ENCODE measurements at regions not wholly inside any gene's neighbourhood (a gene's known extent, or its start where the extent isn't known, plus 50 kb on each side); places are given as distances from the start of the nearest gene placed in this dataset.
"Not testable (repeated sequence)": the region's sequence is repeated elsewhere in the genome, so short reads cannot be mapped to it uniquely, and the experiment has no call there.

DNA sequence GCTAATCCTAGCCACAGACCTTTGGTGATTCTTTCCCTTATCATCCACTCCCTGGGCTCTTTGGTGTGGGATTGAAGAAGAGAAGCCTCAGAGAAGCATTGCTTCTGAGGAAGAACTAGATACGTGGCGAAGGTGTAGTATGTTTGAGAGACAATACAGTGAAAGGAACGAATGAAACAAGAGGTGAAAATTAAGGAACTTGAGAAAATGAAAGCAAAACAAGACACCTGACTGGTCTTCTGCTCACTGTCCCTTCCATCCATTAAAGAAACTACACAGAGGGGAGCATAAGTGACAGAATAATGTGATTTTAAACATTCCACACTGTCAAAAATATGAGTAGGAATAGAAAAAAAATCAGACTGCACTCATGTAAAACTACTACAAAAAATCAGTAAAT lies 219.6 kb upstream of the NPSR1 start:
- DNase-seq (ENCODE audit: low spot score), result no peak
- in situ Hi-C loops (cut with HindIII; ENCODE audit: low sequenced_read_pairs), result no loop called here

DNA sequence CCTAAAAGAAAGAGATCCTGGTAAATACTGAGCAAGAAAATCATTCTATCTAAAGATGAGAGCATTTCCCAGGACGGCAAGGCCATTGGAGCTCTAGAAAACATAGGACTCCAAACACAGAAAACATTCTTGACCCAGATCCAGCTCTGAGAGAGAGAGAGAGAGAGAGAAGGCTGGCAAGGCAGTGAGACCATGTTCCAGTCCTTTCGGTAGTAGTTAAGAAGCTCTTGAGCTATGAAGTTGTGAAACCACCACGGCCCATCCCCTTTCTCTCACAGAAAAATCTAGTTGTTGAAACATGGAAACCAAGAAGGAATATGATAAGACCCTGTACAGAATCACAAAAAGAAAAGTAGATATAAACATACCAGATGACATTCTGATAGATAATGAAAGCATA lies 212.4 kb upstream of the NPSR1 start:
- DNase-seq (ENCODE audit: low spot score), result no peak
- in situ Hi-C loops (cut with HindIII; ENCODE audit: low sequenced_read_pairs), result no loop called here

DNA sequence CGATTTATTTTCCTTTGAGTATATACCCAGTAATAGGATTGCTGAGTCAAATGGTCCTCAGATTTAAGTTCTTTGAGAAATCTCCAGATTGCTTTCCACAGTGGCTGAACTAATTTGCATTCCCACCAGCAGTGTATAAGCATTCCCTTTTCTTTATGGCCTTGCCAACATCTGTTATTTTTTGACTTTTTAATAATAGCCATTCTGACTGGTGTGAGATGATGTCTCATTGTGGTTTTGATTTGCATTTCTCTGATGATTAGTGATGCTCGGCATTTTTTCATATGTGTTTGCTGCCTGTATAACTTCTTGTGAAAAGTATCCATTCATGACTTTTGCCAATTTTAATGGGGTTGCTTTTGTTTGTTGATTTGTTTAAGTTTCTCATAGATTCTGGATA lies 209.5 kb upstream of the NPSR1 start:
- DNase-seq (ENCODE audit: low spot score); in situ Hi-C loops (cut with HindIII; ENCODE audit: low sequenced_read_pairs): not testable (repeated sequence)

DNA sequence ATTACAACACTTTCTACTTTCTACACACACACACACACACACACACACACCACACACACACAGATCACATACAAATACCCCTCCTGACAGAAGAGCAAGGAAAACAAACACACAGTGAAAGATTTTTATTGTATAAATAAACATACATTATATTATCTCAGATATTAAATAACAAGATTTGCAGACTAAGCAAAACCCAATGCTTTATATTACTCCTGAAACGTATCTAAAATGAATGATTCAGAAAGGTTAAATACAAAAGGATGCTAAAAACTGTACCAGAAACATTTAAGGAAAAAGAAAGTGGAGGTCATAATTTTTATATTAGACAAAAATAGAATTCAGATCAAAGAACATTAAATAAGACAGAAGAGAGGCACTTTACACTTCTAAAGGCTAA lies 208.3 kb upstream of the NPSR1 start:
- in situ Hi-C loops (cut with HindIII; ENCODE audit: low sequenced_read_pairs), result no loop called here
- DNase-seq (ENCODE audit: low spot score), result no peak

DNA sequence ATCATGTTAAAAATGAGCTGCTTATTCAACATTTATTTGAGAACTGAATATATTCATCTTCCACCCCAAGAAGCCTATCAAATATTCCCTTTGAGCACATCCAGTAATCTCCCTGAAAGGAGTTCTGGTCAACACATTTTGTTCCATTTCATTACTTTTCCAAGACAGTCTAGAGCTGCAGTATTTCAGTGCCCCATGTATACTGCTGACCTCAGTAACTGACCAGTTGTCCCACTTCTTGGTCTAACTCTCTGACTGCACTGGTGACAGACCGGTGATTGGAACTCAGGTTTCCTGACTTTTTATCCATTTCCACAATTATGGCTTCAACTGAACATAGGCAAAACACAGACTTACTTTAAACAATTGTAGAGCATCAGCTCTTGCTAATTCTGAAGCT lies 206.8 kb upstream of the NPSR1 start:
- in situ Hi-C loops (cut with HindIII; ENCODE audit: low sequenced_read_pairs), result no loop called here
- no peak for DNase-seq (ENCODE audit: low spot score)

DNA sequence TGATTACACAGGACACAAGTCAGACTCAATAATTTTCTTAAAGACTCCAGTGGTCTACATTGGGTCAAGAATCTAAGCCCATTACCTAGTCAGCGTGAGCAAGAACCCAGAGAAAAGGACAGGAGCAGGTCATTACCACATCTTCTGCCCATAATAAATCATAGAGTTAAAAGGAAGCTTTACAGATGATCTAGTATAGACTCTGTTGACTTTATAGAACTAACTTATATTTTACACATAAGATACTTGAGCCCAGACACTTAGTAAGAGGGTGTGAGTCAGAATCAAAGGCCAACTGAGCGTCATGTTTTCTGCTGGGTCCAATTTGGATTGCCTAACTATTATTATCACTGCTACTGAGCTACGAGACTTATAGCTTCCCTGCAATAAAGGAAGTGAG lies 206.1 kb upstream of the NPSR1 start:
- no peak for DNase-seq (ENCODE audit: low spot score)
- in situ Hi-C loops (cut with HindIII; ENCODE audit: low sequenced_read_pairs), result no loop called here

DNA sequence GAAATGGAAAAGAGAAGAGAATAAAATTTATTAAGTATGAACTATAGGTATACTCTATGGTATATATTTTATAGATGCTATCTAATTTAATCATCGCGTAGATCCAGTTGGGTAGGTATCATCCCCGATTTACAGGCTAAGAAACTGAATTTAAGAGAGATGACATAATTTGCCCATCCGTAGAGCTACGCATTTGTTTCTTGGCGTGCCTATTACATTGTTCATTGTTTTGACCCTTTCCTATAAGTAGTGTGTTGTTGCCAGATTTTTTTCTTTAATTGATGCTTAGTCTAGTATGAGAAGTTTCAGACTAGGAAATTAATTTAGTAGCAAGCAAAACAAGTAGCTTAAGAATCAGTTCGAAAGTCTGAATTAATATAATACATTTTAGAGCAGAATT lies 205.7 kb upstream of the NPSR1 start:
- in situ Hi-C loops (cut with HindIII; ENCODE audit: low sequenced_read_pairs), result no loop called here
- no peak for DNase-seq (ENCODE audit: low spot score)

DNA sequence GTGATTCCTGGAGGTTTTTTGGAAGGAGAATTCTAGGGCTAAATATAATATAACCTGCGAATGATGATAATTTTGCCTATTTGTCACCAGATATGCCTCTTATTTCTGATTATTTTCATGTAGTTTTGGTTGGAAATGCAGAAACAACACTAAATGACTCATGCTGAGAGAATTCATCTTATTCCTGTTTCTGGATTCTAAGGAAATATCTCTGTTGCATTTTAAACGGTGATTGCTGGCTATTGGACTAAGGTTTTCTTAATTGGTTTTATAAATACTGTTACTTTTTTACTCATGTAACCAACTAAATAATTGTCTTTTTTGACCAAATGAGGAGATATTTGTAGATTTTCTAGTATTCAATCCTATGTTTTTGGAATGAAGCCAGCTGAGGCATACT lies 204.9 kb upstream of the NPSR1 start:
- in situ Hi-C loops (cut with HindIII; ENCODE audit: low sequenced_read_pairs), result no loop called here
- DNase-seq (ENCODE audit: low spot score), result no peak

DNA sequence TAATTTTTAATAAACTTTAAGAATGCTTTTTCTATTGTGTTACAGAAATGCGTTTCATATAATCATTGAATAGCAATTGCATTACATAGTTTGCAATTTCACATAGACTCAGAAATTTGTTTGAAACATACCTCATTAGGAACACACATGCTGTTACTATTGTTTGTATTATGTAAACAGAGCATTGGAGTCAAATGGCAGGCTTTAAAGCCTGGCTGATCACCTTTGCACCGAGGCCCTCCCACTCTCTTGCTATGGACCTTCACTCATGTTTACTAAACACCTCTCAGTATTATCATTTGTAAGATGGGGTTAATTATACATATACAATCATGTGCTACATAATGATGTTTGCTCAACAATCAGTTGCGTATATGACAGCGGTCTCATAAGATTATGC lies 203.6 kb upstream of the NPSR1 start:
- in situ Hi-C loops (cut with HindIII; ENCODE audit: low sequenced_read_pairs), result no loop called here
- DNase-seq (ENCODE audit: low spot score), result no peak

DNA sequence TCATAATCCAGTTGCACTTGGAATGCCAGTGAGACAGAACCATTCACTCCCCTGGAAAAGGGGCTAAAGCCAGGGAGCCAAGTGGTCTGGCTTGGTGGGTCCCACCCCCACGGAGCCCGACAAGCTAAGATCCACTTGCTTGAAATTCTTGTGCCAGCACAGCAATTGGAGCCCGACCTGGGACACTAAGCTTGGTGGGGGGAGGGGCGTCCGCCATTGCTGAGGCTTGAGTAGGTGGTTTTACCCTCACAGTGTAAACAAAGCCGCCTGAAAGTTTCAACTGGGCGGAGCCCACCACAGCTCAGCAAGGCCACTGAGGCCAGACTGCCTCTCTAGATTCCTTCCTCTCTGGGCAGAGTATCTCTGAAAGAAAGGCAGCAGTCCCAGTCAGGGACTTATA lies 200.7 kb upstream of the NPSR1 start:
- DNase-seq (ENCODE audit: low spot score), result no peak
- in situ Hi-C loops (cut with HindIII; ENCODE audit: low sequenced_read_pairs), result no loop called here

DNA sequence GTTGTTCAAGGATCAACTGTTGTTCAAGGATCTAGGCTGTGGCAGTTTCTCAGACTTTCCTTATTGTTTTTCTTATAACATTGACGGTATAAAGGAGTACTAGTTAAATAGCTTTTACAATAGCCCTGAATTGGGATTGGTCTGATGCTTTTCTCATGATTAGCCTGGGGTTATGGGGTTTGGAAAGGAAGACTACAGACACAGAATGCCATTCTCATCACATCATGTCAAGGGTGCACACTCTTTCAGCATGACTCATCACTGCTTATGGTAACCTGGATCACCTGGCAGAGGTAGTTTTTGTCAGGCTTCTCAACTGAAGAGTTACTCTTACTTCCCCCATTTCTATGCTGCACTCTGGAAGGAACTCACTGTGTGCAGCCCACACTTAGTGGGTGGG lies 194.2 kb upstream of the NPSR1 start:
- in situ Hi-C loops (cut with HindIII; ENCODE audit: low sequenced_read_pairs), result no loop called here
- no peak for DNase-seq (ENCODE audit: low spot score)

DNA sequence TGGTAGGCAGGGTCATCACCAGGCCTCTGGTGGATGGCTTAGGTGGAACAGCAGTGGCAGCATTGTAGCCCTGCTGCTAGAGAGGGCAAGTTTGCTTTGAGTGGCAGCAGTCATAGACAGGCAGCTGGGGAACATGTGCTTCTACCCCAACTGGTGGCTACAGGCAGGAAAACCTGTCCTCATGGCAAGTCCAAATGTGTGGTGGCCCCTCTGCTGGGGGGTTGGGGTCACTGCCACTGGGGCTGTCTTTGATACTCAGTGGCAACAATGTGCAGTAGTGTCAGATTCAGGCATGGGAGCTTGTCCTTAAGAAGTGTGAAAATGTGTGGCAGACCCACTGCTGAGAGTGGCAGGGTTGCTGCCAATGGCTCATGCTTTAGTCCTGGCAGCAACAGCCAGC lies 186.2 kb upstream of the NPSR1 start:
- DNase-seq (ENCODE audit: low spot score), result no peak
- in situ Hi-C loops (cut with HindIII; ENCODE audit: low sequenced_read_pairs), result no loop called here

DNA sequence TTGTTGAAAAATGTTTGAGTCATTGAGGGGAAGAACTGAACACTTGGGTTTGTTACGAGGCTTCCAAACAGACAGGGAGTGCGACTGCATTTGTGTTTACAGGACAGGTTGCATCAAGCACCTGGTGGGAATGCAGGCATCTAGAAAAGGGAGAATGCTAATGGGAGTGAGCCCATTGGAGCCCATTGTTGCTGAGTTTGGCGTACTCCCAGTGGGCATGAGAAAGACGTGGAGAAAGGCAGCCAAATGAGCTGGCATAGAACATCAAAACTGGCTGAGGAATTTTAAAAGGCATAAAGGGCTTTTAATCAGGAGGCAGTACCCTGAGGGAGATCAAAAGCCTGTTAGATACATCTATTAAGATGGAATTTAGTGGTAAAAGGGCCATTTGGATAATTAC lies 171.6 kb upstream of the NPSR1 start:
- DNase-seq (ENCODE audit: low spot score), result peak; percentile 94
- in situ Hi-C loops (cut with HindIII; ENCODE audit: low sequenced_read_pairs), result no loop called here

DNA sequence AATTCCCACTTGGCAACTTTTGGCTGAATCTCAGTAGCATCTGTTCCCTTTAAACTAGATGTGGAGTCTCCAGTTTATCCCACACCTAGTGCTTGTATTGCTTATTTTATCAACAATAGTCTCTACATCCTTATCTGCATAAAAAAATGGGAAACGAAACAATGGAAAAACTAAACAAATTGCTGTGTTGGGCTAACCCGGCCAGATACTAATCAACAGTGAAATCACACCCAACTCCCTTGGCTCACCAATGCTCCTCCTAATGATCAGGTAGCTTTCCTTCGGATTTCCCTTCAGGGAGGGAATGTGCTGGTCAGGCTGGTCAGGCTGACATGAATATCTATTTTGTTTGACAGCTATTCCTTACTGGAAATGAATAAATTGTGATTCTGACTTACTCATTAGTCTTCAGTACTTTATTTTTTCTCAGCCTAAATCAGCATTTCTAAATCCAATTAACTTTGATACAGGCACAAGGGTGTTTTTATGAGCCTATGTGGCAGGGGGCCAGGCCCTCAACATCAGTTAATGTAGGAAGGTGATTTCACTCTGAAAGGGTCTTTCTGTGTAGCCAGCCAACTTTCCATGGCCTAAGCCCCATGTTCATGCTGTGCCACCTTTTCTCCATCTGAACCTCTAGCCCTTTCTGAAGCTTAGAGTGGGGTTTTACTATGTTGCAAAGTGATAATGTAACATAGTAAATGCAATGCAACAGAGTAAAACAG lies 170.5 kb upstream of the NPSR1 start:
- DNase-seq (ENCODE audit: low spot score), result peak; percentile 19
- in situ Hi-C loops (cut with HindIII; ENCODE audit: low sequenced_read_pairs), result no loop called here

DNA sequence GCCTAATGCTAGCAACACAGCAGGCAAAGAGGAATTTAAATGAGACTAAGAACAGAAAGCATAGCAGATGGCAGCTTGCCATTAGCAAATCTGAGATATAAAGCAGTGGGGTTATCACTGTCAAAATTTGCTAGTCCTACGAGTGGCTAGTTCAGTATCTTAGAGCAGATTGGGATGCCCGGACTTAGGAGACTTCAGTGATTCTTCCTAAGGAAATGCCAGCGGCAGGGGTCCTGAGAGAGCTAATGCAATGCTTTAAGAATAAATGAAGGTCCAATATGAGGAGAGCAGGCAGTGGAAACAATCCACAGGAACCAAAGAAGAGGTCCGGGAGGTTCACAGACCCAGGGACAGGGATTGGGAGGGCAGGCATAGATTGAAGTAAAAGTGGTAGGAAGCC lies 169.3 kb upstream of the NPSR1 start:
- DNase-seq (ENCODE audit: low spot score), result no peak
- in situ Hi-C loops (cut with HindIII; ENCODE audit: low sequenced_read_pairs), result no loop called here

DNA sequence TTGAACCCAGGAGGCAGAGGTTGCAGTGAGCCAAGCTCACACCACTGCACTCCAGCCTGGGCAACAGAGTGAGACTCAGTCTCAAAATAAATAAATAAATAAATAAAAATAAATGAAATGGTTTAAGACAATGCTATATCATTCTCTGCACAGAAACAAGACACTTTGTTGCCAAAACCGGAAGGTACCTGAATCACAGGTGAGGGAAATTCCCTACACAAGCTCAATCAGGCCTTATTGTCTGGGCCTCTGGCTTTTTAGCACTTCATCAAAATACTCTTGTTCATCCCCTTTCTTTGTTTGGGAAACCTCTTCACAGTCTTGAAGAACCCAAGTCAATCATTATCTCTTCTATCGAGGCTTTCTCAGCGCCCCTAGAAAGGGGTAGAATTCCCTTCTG lies 166.1 kb upstream of the NPSR1 start:
- in situ Hi-C loops (cut with HindIII; ENCODE audit: low sequenced_read_pairs), result no loop called here
- no peak for DNase-seq (ENCODE audit: low spot score)

DNA sequence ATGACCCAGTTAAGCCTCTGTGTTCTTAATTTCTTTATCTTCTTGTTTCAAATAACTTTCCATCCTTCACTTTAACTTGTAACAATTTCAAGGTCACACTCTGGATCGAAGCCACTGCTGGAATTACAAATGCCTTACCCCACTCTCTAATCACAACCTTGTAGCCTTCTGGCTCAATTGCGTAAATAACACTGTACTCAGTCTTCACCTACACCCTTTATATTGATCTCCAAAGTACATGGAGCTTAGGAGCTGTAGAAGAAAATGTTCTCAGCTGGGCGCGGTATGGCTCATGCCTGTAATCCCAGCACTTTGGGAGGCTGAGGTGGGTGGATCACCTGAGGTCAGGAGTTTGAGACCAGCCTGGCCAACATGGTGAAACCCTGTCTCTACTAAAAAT lies 164.3 kb upstream of the NPSR1 start:
- no peak for DNase-seq (ENCODE audit: low spot score)
- in situ Hi-C loops (cut with HindIII; ENCODE audit: low sequenced_read_pairs), result no loop called here

DNA sequence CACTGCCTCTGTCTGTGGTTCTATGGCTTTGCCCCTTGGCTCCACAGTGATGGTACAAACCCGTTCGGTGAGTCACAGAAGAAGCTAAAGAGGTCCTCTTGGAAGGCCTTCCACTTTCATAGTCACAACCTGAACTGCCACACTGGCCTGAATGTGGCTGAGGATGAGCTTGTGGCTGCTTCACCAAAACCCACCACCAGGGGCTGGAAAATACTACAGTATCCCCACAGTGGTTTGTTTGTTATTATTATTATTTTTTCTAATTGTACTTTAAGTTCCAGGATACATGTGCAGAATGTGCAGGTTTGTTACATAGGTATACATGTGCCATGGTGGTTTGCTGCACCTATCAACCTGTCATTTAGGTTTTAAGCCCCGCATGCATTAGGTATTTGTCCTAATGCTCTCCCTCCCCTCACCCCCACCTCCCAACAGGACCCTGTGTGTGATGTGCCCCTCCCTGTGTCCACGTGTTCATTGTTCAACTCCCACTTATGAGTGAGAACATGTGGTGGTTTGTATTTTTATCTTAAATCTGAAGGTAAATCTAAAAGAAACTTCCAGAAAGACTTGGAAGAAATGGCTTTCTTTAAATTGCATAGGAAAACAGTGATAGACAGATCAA lies 160.8 kb upstream of the NPSR1 start:
- no peak for DNase-seq (ENCODE audit: low spot score)
- in situ Hi-C loops (cut with HindIII; ENCODE audit: low sequenced_read_pairs), result no loop called here

DNA sequence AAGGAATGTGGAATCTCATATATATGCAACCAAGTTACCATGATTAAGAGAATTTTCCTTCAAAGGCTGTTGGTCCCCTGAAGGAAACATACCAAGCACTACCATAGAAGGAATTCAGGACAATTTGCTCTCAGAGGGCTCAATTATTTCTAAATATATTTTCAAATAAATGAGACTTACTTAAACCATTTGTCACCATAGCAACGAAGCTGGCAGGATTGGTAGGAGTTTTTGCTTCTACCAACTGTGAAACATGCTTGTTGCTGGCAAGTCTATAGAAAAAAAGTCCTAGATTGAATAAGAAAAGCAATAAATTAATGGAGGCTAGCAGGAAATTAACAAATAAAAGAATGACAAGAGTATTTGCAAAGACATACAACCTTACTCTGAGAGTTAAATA lies 156.9 kb upstream of the NPSR1 start:
- in situ Hi-C loops (cut with HindIII; ENCODE audit: low sequenced_read_pairs), result no loop called here

DNA sequence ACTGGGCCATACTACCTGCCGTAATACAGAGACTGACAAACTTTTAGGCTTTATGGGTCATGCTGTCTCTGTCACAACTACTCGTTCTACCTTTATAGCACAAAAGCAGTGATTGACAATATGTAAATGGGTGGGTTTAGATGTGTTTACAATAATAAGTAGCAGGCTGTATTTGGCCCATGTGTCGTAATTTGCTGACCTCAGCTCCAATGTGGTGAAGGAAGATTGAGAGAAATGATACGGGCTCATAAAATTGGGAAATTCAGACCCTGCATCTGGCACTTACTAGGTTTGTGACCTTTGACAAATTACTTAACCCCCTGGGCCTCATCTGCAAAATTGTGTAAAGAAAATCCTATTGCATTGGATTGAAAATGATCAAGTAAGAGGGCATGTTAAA lies 150.8 kb upstream of the NPSR1 start:
- no peak for DNase-seq (ENCODE audit: low spot score)
- in situ Hi-C loops (cut with HindIII; ENCODE audit: low sequenced_read_pairs), result no loop called here

More for the DNA sequence above, 156.9 kb upstream of the NPSR1 start:
- no peak for DNase-seq (ENCODE audit: low spot score)

DNA sequence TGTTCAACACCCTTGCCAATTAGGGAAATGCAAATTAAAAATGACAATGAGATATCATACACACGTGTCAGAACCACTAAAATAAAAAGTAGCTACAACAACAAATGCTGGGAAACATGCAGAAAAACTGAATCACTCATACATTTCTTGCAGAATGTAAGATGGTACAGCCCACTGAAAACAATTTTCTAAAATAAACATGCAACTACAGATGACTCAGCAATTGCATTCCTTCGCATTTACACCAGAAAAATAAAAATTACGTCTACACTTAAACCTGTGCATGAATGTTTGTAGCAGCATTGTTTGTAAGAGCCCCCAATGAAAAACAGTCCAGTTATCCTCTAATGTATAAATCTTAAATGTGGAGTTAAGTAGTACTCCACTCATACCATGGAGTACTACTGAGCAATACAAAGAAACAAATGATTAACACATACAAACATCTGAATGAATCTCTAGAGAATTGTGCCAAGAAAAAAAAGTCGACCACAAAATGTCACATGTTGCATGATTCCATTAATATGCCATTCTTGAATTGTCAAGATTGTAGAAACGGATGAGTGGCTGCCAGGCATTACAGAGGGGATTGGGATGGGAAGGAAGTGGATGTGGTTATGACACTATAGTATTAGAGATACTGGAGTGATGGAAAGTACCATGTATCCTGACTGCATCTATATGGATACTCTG lies 134.6 kb upstream of the NPSR1 start:
- in situ Hi-C loops (cut with HindIII; ENCODE audit: low sequenced_read_pairs), result no loop called here
- DNase-seq (ENCODE audit: low spot score), result no peak

Data from G401 (cell line).